Mesodermal cell (in vitro differentiated cells): ENCODE measurements at regions not wholly inside any gene's neighbourhood (a gene's known extent, or its start where the extent isn't known, plus 50 kb on each side); places are given as distances from the start of the nearest gene placed in this dataset.

Experiments
- H3K27ac ChIP-seq: 2 replicates; pipeline ENCODE4 v1.7.0; 2013; ENCODE audit warnings: mild to moderate bottlenecking, low read depth, low read length, moderate library complexity; ENCODE audit not compliant: severe bottlenecking
- H3K36me3 ChIP-seq: 2 replicates; pipeline ENCODE4 v1.7.1; 2013; ENCODE audit warnings: mild to moderate bottlenecking, low read length, moderate library complexity; ENCODE audit not compliant: control insufficient read depth, insufficient read depth
- H3K4me1 ChIP-seq: one replicate; pipeline ENCODE4 v1.7.1; 2013; ENCODE audit warnings: mild to moderate bottlenecking, low read length; ENCODE audit not compliant: insufficient read depth, control insufficient read depth, poor library complexity, severe bottlenecking
- H3K4me3 ChIP-seq: 2 replicates; pipeline ENCODE4 v1.7.0; 2013; ENCODE audit warnings: low read length, control low read depth, mild to moderate bottlenecking; ENCODE audit not compliant: insufficient read depth, poor library complexity, severe bottlenecking; ENCODE audit errors: extremely low read depth
- H3K9me3 ChIP-seq: 2 replicates; pipeline ENCODE4 v1.7.1; 2013; ENCODE audit warnings: mild to moderate bottlenecking, low read length, moderate library complexity; ENCODE audit not compliant: control insufficient read depth
- WGBS, 2 experiments: methylation state at CpG; one replicate each; pipeline ENCODE4 v1.1.5; 2013; ENCODE audit warnings: missing lambda C conversion rate in 2 of 2; ENCODE audit not compliant: insufficient coverage in 2 of 2; 5-methylcytosine and 5-hydroxymethylcytosine counted together

GRCh38 chr11:113542420-113542819, 67.2 kb upstream of the DRD2 start:
- Histone ChIP-seq H3K4me3 (no peak overlapping the region), H3K4me1 (peaks cover 11% of the 10 kb centered on the region), H3K36me3 (no peaks in the 10 kb centered on the region), H3K9me3 (no peaks in the 10 kb centered on the region), H3K27ac (no peak overlapping the region)
- WGBS, 2 experiments, result 93 to 100% methylated on average over 2 of the region's 2 CpGs

DNA sequence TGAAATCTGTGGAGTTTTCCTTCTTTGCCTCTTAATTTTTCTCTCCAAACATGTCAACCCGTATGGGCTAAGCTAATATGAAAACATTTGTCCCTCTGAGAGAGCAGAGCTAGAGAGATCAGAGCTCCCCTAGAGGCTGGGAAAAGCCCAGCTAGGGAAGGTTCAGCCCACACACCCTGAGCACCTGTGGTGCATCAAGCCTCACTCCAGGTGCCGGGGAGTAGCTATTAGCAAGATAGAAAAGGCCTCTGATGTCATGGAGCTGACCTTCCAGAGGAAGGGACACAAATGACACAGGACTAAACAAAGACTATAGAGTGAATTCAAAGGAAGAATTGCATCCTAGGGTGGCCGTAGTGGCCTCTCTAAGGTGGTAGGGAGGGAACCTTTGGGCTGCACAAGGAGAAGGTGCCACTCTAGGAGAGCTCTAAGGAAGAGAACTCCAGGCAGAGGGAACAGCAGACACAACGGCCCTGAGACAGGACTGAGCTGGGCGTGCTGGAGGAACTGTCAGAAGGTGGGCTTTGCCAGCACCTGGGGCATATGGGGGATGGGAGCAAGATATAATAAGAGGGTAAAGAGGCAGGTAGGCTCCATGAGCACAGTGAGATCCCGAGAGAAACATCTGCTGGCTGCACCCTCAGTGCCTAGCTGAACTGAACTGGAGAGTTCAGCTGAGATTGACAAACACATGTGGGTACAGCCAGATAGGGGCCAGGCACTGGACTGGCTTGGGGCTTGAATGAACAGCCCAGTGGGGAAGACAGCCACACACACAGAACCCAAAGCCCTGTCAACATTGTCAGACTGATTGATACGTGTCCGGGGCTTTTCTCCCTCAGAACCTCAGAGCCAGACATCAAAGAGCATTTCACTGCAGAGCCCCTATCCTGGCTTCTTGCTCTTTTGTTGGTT, 65.5 kb upstream of the DRD2 start:
- Histone ChIP-seq H3K4me1 (no peaks in the 10 kb centered on the region), H3K4me3 (no peak overlapping the region), H3K36me3 (no peaks in the 10 kb centered on the region), H3K9me3 (no peaks in the 10 kb centered on the region), H3K27ac (no peak overlapping the region)
- WGBS, 2 experiments, result 72 to 78% methylated on average over 5 to 6 of the region's 8 CpGs

- Histone ChIP-seq H3K4me3 (no peak overlapping the region), H3K36me3 (no peaks in the 10 kb centered on the region), H3K9me3 (no peaks in the 10 kb centered on the region), H3K27ac (no peak overlapping the region), H3K4me1 (no peaks in the 10 kb centered on the region)
- 86 to 90% methylated on average over 3 to 5 of the region's 6 CpGs for WGBS, 2 experiments
Measured at GRCh38 chr11:113538451-113539412, 63.5 kb upstream of the DRD2 start.

- Histone ChIP-seq H3K27ac (no peak overlapping the region), H3K36me3 (no peaks in the 10 kb centered on the region)
- WGBS, 2 experiments, result 77 to 85% methylated on average over 3 to 4 of the region's 4 CpGs
Measured at GRCh38 chr11:113534625-113535024, 59.4 kb upstream of the DRD2 start.

GRCh38 chr11:113533425-113533698, 58.2 kb upstream of the DRD2 start:
- Histone ChIP-seq H3K36me3 (no peaks in the 10 kb centered on the region), H3K4me1 (no peaks in the 10 kb centered on the region), H3K9me3 (no peaks in the 10 kb centered on the region), H3K27ac (no peak overlapping the region), H3K4me3 (no peak overlapping the region)
- WGBS, 2 experiments, result 81 to 90% methylated on average over 3 to 4 of the region's 4 CpGs

More at GRCh38 chr11:113534625-113535024, 59.4 kb upstream of the DRD2 start:
- Histone ChIP-seq H3K9me3 (no peaks in the 10 kb centered on the region), H3K4me1 (no peaks in the 10 kb centered on the region), H3K4me3 (no peak overlapping the region)

- Histone ChIP-seq H3K27ac (no peak overlapping the region), H3K36me3 (no peaks in the 10 kb centered on the region), H3K4me3 (no peak overlapping the region), H3K9me3 (no peaks in the 10 kb centered on the region), H3K4me1 (no peaks in the 10 kb centered on the region)
- 22 to 28% methylated on average over 6 of the region's 9 CpGs for WGBS, 2 experiments
Measured at GRCh38 chr11:113532697-113533424, 57.7 kb upstream of the DRD2 start.

DNA sequence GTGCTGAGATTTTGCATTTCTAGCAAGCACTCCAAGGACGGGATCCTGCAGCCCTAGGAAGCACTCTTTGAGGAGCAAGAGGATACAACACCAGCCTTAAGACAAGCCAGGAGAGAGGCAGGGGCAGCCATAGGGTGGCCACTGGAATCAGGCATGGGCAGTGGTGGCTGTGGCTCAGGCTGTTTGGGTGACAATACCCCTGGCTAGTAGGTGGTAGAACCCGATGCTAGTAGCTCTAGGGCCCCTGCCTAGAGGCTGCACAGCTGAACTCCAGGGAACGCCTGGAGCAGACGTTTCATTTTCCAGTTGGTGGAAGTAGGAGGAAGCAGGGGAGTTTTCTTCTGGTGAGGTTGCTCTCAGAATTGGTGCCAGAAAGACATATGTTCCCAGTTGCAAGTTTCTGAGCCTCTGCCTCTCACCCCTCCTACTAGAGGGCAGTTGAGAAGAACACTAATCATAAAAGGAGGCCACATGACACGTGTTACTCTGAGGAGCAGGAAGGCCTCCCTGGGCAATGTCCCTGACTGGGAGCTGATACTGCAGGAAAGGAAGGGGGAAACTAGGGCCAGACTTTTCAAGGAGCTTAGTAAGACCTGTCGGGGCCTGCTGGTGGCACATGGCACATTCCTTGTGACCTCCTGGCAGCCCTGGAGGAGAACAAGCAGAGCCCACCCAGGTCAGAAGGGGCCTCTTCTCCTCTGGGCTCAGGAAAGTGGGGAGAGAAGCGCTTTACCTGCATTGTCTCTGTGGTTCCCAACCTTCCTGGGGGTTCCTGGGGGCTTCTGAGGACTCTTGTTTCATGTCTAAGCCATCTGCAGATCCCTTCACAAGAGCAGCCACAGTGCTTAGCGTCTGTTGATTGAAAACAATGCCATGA, 56.6 kb upstream of the DRD2 start:
- Histone ChIP-seq H3K27ac (no peak overlapping the region), H3K36me3 (no peaks in the 10 kb centered on the region), H3K9me3 (no peaks in the 10 kb centered on the region), H3K4me1 (no peaks in the 10 kb centered on the region), H3K4me3 (no peak overlapping the region)
- 87 to 92% methylated on average over 7 of the region's 8 CpGs for WGBS, 2 experiments

- Histone ChIP-seq H3K4me3 (no peak overlapping the region), H3K27ac (no peak overlapping the region), H3K36me3 (no peaks in the 10 kb centered on the region), H3K9me3 (no peaks in the 10 kb centered on the region), H3K4me1 (no peaks in the 10 kb centered on the region)
- 82 to 92% methylated on average over 2 to 3 of the region's 3 CpGs for WGBS, 2 experiments
Measured at GRCh38 chr11:113531083-113531482, 55.9 kb upstream of the DRD2 start.

- no peaks in the 10 kb centered on the region for H3K9me3 ChIP-seq
- H3K36me3 ChIP-seq, result no peaks in the 10 kb centered on the region
- 89 to 91% methylated on average over 1 of the region's 1 CpG for WGBS, 2 experiments
- no peaks in the 10 kb centered on the region for H3K4me1 ChIP-seq
- H3K4me3 ChIP-seq, result no peak overlapping the region
- no peak overlapping the region for H3K27ac ChIP-seq
Measured at GRCh38 chr11:113529606-113530005, 54.4 kb upstream of the DRD2 start.

GRCh38 chr11:113528982-113529381, 53.8 kb upstream of the DRD2 start:
- H3K4me1 ChIP-seq, result no peaks in the 10 kb centered on the region

More at GRCh38 chr11:113528982-113529381, 53.8 kb upstream of the DRD2 start:
- H3K36me3 ChIP-seq, result no peaks in the 10 kb centered on the region
- H3K27ac ChIP-seq, result no peak overlapping the region
- no peak overlapping the region for H3K4me3 ChIP-seq
- no peaks in the 10 kb centered on the region for H3K9me3 ChIP-seq
